CD4-positive, alpha-beta T cell (primary cell): ENCODE measurements at regions not wholly inside any gene's neighbourhood (a gene's known extent, or its start where the extent isn't known, plus 50 kb on each side); places are given as distances from the start of the nearest gene placed in this dataset.
"Not testable (repeated sequence)": the region's sequence is repeated elsewhere in the genome, so short reads cannot be mapped to it uniquely, and the experiment has no call there.

Source experiments
- ATAC-seq: fragments of 200-7000 bp; cut with Tn5 transposase; one replicate; pipeline ENCODE4 v1.10.0; 2022; ENCODE audit warnings: mild to moderate bottlenecking; ENCODE audit not compliant: poor library complexity
- CTCF ChIA-PET: fragments of 350-600 bp; sonication (Branson Sonifier 250); formaldehyde crosslinking; loops from one replicate; lab custom pipeline; 2021; ENCODE audit warnings: antibody characterized with exemption, inconsistent platforms; lab: Charles Lee
- POLR2A ChIA-PET: fragments of 350-600 bp; sonication (Branson Sonifier 250); formaldehyde crosslinking; loops from one replicate; lab custom pipeline; 2021; ENCODE audit warnings: antibody characterized with exemption, inconsistent platforms; lab: Charles Lee
- DNase-seq, 14 experiments: peaks; one replicate each; pipeline ENCODE4 v3.0.0-alpha.2; 2013 to 2020; ENCODE audit warnings: mixed read lengths in 2 of 14
- H3K27ac ChIP-seq, 2 donors: one replicate each; pipeline versions ENCODE4 v1.5.1 to v1.7.0; 2013; ENCODE audit warnings: low read length in 2 of 2, low read depth in 1 of 2, mild to moderate bottlenecking in 1 of 2
- H3K27me3 ChIP-seq, 2 experiments: 1 replicate in 1 of 2; 2 replicates in 1 of 2; pipeline versions ENCODE4 v1.6.1 to v1.7.0; 2013; ENCODE audit warnings: low read length in 2 of 2, control low read depth in 1 of 2, mild to moderate bottlenecking in 1 of 2, moderate library complexity in 1 of 2; ENCODE audit not compliant: insufficient read depth in 2 of 2, control insufficient read depth in 1 of 2
- H3K36me3 ChIP-seq: one replicate; pipeline ENCODE4 v1.6.1; 2013; ENCODE audit warnings: low read length, control low read depth; ENCODE audit not compliant: insufficient read depth
- H3K4me1 ChIP-seq: one replicate; pipeline ENCODE4 v1.6.1; 2013; ENCODE audit warnings: low read length, control low read depth; ENCODE audit not compliant: insufficient read depth
- H3K4me3 ChIP-seq: one replicate; pipeline ENCODE4 v1.5.1; 2013; ENCODE audit warnings: mild to moderate bottlenecking, low read length, moderate library complexity
- H3K9me3 ChIP-seq, 2 experiments: 1 replicate in 1 of 2; 2 replicates in 1 of 2; pipeline versions ENCODE4 v1.6.1 to v1.7.0; 2013; ENCODE audit warnings: low read length in 2 of 2, mild to moderate bottlenecking in 2 of 2, control low read depth in 1 of 2, moderate library complexity in 1 of 2; ENCODE audit not compliant: control insufficient read depth in 1 of 2, insufficient read depth in 1 of 2
- H3K27ac Mint-ChIP-seq: one replicate; pipeline ENCODE4 v1.8.0; 2020; ENCODE audit warnings: mixed read lengths
- H3K27me3 Mint-ChIP-seq: one replicate; pipeline ENCODE4 v1.8.0; 2021; ENCODE audit warnings: mixed read lengths
- H3K36me3 Mint-ChIP-seq: one replicate; pipeline ENCODE4 v1.8.0; 2021; ENCODE audit warnings: low read depth, mixed read lengths
- H3K4me1 Mint-ChIP-seq: one replicate; pipeline ENCODE4 v1.8.0; 2021; ENCODE audit warnings: low read depth, mixed read lengths
- H3K4me3 Mint-ChIP-seq: one replicate; pipeline ENCODE4 v1.8.0; 2020; ENCODE audit warnings: mild to moderate bottlenecking, mixed read lengths
- H3K9me3 Mint-ChIP-seq: one replicate; pipeline ENCODE4 v1.8.0; 2020; ENCODE audit warnings: mixed read lengths
- intact Hi-C, 2 experiments: fragments of 100-400 bp; cut with DNase I in 1 of 2; cut with micrococcal nuclease in 1 of 2; formaldehyde crosslinking; loops; one replicate each; pipeline versions ENCODE4 v1.15.1 to v1.9.0; 2023 to 2025; cut with DNase I, micrococcal nuclease
- TF ChIP-seq, protein P1 (sequence below): fragments of 200-600 bp; IDR thresholded peaks from one replicate; pipeline ENCODE4 v1.8.0; 2022; ENCODE audit warnings: antibody characterized with exemption, mild to moderate bottlenecking

DNA sequence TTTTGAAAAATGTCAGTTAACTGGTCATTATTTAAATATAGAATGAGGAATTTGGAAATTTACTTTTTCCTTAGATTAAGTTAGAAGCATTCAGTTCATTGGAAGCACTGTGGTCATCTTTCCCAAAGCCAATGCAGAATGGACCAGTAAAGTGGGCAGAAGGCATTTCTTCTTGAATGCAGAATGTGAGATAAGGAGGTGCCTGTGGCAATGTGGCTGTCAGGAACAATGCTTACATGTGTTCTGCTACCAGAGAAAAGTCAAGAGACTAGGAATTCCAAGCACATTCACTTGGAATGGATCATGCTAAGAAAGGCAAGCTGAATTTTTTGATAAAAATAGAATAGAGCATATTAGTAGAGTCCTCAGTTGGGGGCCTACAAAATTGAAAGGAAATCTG lies 295.0 kb upstream of the KCNH7 start:
- TF ChIP-seq, protein P1, sequence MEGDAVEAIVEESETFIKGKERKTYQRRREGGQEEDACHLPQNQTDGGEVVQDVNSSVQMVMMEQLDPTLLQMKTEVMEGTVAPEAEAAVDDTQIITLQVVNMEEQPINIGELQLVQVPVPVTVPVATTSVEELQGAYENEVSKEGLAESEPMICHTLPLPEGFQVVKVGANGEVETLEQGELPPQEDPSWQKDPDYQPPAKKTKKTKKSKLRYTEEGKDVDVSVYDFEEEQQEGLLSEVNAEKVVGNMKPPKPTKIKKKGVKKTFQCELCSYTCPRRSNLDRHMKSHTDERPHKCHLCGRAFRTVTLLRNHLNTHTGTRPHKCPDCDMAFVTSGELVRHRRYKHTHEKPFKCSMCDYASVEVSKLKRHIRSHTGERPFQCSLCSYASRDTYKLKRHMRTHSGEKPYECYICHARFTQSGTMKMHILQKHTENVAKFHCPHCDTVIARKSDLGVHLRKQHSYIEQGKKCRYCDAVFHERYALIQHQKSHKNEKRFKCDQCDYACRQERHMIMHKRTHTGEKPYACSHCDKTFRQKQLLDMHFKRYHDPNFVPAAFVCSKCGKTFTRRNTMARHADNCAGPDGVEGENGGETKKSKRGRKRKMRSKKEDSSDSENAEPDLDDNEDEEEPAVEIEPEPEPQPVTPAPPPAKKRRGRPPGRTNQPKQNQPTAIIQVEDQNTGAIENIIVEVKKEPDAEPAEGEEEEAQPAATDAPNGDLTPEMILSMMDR: no peak
- DNase-seq (no peak), ATAC-seq (no peak)
- ChIA-PET POLR2A (no interaction called here), CTCF (no interaction called here)
- no peak overlapping the region for H3K4me3 ChIP-seq
- Mint-ChIP-seq H3K36me3 (no peaks in the 10 kb centered on the region), H3K9me3 (no peaks in the 10 kb centered on the region), H3K27me3 (no peaks in the 10 kb centered on the region), H3K27ac (no peak overlapping the region), H3K4me3 (no peak overlapping the region), H3K4me1 (no peaks in the 10 kb centered on the region)
- no peak overlapping the region for H3K27ac ChIP-seq
- no peaks in the 10 kb centered on the region for H3K27me3 ChIP-seq
- no peaks in the 10 kb centered on the region for H3K36me3 ChIP-seq
- intact Hi-C loops: no loop called here
- H3K9me3 ChIP-seq: no peaks in the 10 kb centered on the region
- H3K4me1 ChIP-seq: no peaks in the 10 kb centered on the region

DNA sequence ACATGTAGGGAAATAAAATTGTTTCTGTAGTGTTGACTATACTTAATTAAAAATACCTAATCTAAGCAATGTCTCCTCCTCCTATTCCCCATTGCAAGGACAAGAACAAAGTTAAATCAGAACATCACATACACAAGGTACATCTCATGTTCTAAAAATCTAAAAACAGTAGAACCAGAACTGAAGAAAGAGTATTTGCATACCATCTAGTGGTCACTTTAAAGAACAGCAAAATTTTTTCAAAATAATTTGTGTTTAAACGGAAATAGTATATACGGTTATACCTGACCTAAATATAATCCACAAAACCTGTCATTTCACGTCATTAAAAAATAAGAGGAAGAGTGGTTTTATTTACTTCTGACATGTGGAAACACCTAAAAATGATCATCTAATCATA lies 294.3 kb upstream of the KCNH7 start:
- Mint-ChIP-seq H3K27ac (no peak overlapping the region), H3K4me3 (no peak overlapping the region), H3K27me3 (no peaks in the 10 kb centered on the region), H3K36me3 (no peaks in the 10 kb centered on the region), H3K9me3 (no peaks in the 10 kb centered on the region), H3K4me1 (no peaks in the 10 kb centered on the region)
- ChIA-PET CTCF (no interaction called here), POLR2A (no interaction called here)
- no peaks in the 10 kb centered on the region for H3K27me3 ChIP-seq
- H3K9me3 ChIP-seq: no peaks in the 10 kb centered on the region
- ATAC-seq (no peak), DNase-seq (no peak)
- no peaks in the 10 kb centered on the region for H3K4me1 ChIP-seq
- intact Hi-C loops: no loop called here
- no peak overlapping the region for H3K27ac ChIP-seq
- TF ChIP-seq, protein P1: no peak
- no peaks in the 10 kb centered on the region for H3K36me3 ChIP-seq
- H3K4me3 ChIP-seq: no peak overlapping the region

DNA sequence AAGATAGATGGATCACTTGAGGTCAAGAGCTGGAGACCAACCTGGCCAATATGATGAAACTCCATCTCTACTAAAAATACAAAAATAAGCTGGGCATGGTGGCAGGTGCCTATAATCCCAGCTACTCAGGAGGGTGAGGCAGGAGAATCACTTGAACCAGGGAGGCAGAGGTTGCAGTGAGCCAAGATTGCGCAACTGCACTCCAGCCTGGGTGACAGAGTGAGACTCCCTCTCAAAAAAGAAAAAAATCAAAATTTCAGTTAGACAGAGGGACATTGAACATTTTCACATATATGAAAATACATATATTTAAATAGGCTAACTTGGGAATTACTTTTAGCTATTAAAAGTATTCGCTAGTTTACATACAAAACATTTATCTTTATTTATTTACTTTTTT lies 293.6 kb upstream of the KCNH7 start:
- H3K36me3 ChIP-seq, H3K27me3 Mint-ChIP-seq, H3K4me1 Mint-ChIP-seq, DNase-seq, H3K9me3 Mint-ChIP-seq, H3K4me3 Mint-ChIP-seq, CTCF ChIA-PET, intact Hi-C loops, H3K27ac Mint-ChIP-seq, H3K27me3 ChIP-seq, H3K4me3 ChIP-seq, H3K9me3 ChIP-seq, H3K27ac ChIP-seq, POLR2A ChIA-PET, H3K4me1 ChIP-seq, ATAC-seq, H3K36me3 Mint-ChIP-seq: not testable (repeated sequence)

DNA sequence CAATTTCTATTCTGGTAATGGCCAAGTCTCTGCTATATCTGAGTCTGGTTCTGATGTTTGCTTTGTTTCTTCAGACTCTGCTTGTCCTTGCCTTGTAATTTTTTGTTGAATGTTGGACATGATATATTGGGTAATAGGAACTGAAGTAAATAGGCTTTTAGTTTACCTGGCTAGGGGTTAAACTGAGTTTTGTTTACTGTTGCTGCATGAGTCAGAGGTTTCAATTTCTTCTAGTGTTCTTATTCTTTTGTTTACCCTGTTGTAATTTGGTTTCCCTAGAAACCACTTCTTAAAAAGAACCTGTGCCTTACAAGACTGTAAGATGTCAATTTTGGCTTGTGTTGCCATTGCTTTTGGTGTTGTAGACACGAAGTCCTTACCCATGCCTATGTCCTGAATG lies 285.0 kb upstream of the KCNH7 start:
- Mint-ChIP-seq H3K4me1 (no peaks in the 10 kb centered on the region), H3K27ac (no peak overlapping the region), H3K36me3 (no peaks in the 10 kb centered on the region), H3K27me3 (no peaks in the 10 kb centered on the region), H3K4me3 (no peak overlapping the region), H3K9me3 (peaks cover 7% of the 10 kb centered on the region)
- TF ChIP-seq, protein P1: no peak
- no peaks in the 10 kb centered on the region for H3K9me3 ChIP-seq
- no peak for DNase-seq
- no peak for ATAC-seq
- ChIA-PET POLR2A (no interaction called here), CTCF (no interaction called here)
- no peaks in the 10 kb centered on the region for H3K27me3 ChIP-seq
- no peak overlapping the region for H3K4me3 ChIP-seq
- H3K36me3 ChIP-seq: no peaks in the 10 kb centered on the region
- no peaks in the 10 kb centered on the region for H3K4me1 ChIP-seq
- H3K27ac ChIP-seq: no peak overlapping the region
- intact Hi-C loops: no loop called here
